WTC11 (cell line): ENCODE measurements at regions not wholly inside any gene's neighbourhood (a gene's known extent, or its start where the extent isn't known, plus 50 kb on each side); places are given as distances from the start of the nearest gene placed in this dataset.

Source experiments
- ATF3 ChIP-seq: sonication (generic); formaldehyde crosslinking; conservative IDR thresholded peaks from 2 replicates; pipeline ENCODE4 v1.8.1; 2022; ENCODE audit warnings: mild to moderate bottlenecking, missing genetic modification reagents
- CTCF ChIP-seq: fragments of 200-600 bp; IDR thresholded peaks from 2 replicates; pipeline ENCODE4 v1.8.0; 2022; ENCODE audit warnings: antibody characterized with exemption
- ELF4 ChIP-seq: sonication (generic); formaldehyde crosslinking; IDR thresholded peaks from 2 replicates; pipeline ENCODE4 v1.8.1; 2022; ENCODE audit warnings: low read depth, mild to moderate bottlenecking, moderate library complexity, missing genetic modification reagents
- GTF2I ChIP-seq: fragments of 250-450 bp; sonication (Bioruptor Pico); conservative IDR thresholded peaks from 2 replicates; pipeline ENCODE4 v1.4.0; 2021; ENCODE audit warnings: mild to moderate bottlenecking
- MAX ChIP-seq: sonication (generic); formaldehyde crosslinking; IDR thresholded peaks from 2 replicates; pipeline ENCODE4 v1.8.0; 2022; ENCODE audit warnings: mild to moderate bottlenecking, missing genetic modification reagents
- NR3C1 ChIP-seq: sonication (generic); formaldehyde crosslinking; conservative IDR thresholded peaks from 2 replicates; pipeline ENCODE4 v1.8.1; 2023; ENCODE audit warnings: low read depth, mild to moderate bottlenecking, missing genetic modification reagents
- SOX15 ChIP-seq: fragments of 250-450 bp; sonication (Bioruptor Pico); IDR thresholded peaks from 2 replicates; pipeline ENCODE4 v1.9.0; 2021; ENCODE audit warnings: mild to moderate bottlenecking
- TCF7 ChIP-seq: sonication (generic); formaldehyde crosslinking; IDR thresholded peaks from 2 replicates; pipeline ENCODE4 v1.8.0; 2022; ENCODE audit warnings: mild to moderate bottlenecking, low read depth, missing genetic modification reagents, moderate library complexity
- ZNF263 ChIP-seq: sonication (generic); formaldehyde crosslinking; IDR thresholded peaks from 2 replicates; pipeline ENCODE4 v1.8.1; 2022; ENCODE audit warnings: low read depth, mild to moderate bottlenecking, moderate library complexity, missing genetic modification reagents

GRCh38 chr1:96048572-96049212 lies 672.9 kb upstream of the PTBP2 start:
- no peak for TF ChIP-seq ATF3
- no peak for TF ChIP-seq SOX15
- no peak for TF ChIP-seq NR3C1 (CRISPR knock-in tag)
- no peak for TF ChIP-seq CTCF
- no peak for TF ChIP-seq GTF2I (CRISPR knock-in tag)
- no peak for TF ChIP-seq ELF4 (CRISPR knock-in tag)
- no peak for TF ChIP-seq MAX (CRISPR knock-in tag)
- TF ChIP-seq TCF7 (CRISPR knock-in tag) = no peak
- no peak for TF ChIP-seq ZNF263
